ENCODE measurements at regions not wholly inside any gene's neighbourhood (a gene's known extent, or its start where the extent isn't known, plus 50 kb on each side); places are given as distances from the start of the nearest gene placed in this dataset.

DNA sequence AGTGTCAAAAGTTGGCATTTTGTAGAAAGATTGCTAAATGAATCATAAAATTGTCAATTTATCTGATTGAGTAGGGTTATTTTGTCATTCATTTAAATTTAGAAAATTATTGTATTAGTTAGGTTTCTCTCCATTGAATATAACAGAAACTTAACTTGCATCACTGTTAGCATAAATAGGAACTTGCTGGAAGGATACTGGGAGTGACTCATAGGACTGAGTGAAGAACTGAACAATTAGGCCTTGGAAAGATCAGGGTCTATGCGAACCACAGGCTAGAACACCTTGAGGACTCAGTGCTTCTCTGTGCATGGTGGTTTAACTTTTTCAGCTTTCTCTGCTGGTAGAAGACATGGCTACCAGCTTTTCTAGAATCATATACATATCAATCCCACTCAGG lies 67.7 kb upstream of the IFNGR1 start:
- TF ChIP-seq, protein P1, sequence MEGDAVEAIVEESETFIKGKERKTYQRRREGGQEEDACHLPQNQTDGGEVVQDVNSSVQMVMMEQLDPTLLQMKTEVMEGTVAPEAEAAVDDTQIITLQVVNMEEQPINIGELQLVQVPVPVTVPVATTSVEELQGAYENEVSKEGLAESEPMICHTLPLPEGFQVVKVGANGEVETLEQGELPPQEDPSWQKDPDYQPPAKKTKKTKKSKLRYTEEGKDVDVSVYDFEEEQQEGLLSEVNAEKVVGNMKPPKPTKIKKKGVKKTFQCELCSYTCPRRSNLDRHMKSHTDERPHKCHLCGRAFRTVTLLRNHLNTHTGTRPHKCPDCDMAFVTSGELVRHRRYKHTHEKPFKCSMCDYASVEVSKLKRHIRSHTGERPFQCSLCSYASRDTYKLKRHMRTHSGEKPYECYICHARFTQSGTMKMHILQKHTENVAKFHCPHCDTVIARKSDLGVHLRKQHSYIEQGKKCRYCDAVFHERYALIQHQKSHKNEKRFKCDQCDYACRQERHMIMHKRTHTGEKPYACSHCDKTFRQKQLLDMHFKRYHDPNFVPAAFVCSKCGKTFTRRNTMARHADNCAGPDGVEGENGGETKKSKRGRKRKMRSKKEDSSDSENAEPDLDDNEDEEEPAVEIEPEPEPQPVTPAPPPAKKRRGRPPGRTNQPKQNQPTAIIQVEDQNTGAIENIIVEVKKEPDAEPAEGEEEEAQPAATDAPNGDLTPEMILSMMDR (conservative IDR thresholded peaks at IDR 0.05 in 1 of 2, IDR thresholded peaks at IDR 0.05 in 1 of 2; ENCODE audit: extremely low read depth in 1 of 2, insufficient read depth in 1 of 2, low read depth in 1 of 2, low read length in 2 of 2) = no peak
- no peak for TF ChIP-seq EZH2 (IDR thresholded peaks at IDR 0.05; ENCODE audit: borderline replicate concordance, low read length)
